ENCODE measurements at regions not wholly inside any gene's neighbourhood (a gene's known extent, or its start where the extent isn't known, plus 50 kb on each side); places are given as distances from the start of the nearest gene placed in this dataset.
"Not testable (repeated sequence)": the region's sequence is repeated elsewhere in the genome, so short reads cannot be mapped to it uniquely, and the experiment has no call there.

DNA sequence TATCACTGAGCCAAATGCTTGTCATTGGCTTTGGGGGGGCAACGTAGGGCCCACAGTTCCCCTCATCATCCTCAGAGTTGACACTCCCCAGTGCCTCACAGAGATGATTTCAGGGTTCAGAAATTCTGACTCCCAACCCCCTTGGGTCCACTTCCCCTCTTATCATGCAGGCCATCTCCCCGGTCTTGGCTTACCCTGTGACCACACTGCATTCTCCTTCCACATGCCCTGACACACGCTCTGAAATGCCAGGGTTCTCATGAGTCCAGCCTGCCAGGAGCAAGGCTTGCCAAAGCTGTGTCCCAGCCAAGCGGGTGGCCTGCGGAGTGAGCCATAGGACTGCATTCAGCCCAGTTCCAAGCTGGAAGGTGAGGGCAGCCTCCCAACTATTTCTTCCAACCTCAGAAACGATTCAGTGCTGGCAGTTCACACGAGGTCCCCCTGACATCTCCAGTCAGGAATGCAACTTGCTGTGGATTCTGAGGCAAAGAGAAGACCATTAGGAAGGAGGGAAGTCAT is 101.2 kb downstream of the SMIM20 start:
- Histone ChIP-seq H3K9me2 (ENCODE audit: insufficient read depth) (no peaks in the 10 kb centered on the region), H3F3A (ENCODE audit: insufficient read depth, low read depth) (no peaks in the 10 kb centered on the region), H3K79me2 (ENCODE audit: low read depth) (no peaks in the 10 kb centered on the region), H3K36me3 (ENCODE audit: low read depth) (no peaks in the 10 kb centered on the region), H3K27ac (no peak overlapping the region), H3K4me3 (no peak overlapping the region), H4K20me1 (ENCODE audit: insufficient read depth) (no peaks in the 10 kb centered on the region), H3K4me2 (no peak overlapping the region), H3K4me1 (replicated peaks; ENCODE audit: insufficient read depth) (no peaks in the 10 kb centered on the region), H2AFZ (no peak overlapping the region), H3K9me3 (ENCODE audit: insufficient read depth, low read depth) (no peaks in the 10 kb centered on the region), H3K27me3 (ENCODE audit: insufficient read depth, low read depth) (no peaks in the 10 kb centered on the region; the same call in 1 of the 2 replicates)
- intact Hi-C loops (cut with micrococcal nuclease; ENCODE audit: unreplicated experiment) = no loop called here
- BruUV-seq (replicated peaks) = no TSS peak
- no peak for DNase-seq
- TF ChIP-seq, protein P1, sequence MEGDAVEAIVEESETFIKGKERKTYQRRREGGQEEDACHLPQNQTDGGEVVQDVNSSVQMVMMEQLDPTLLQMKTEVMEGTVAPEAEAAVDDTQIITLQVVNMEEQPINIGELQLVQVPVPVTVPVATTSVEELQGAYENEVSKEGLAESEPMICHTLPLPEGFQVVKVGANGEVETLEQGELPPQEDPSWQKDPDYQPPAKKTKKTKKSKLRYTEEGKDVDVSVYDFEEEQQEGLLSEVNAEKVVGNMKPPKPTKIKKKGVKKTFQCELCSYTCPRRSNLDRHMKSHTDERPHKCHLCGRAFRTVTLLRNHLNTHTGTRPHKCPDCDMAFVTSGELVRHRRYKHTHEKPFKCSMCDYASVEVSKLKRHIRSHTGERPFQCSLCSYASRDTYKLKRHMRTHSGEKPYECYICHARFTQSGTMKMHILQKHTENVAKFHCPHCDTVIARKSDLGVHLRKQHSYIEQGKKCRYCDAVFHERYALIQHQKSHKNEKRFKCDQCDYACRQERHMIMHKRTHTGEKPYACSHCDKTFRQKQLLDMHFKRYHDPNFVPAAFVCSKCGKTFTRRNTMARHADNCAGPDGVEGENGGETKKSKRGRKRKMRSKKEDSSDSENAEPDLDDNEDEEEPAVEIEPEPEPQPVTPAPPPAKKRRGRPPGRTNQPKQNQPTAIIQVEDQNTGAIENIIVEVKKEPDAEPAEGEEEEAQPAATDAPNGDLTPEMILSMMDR (conservative IDR thresholded peaks at IDR 0.05) = no peak
- TF ChIP-seq EZH2 (IDR thresholded peaks at IDR 0.05; ENCODE audit: low read depth) = no peak
- ChIA-PET POLR2A (ENCODE audit: unreplicated experiment) (no interaction called here), CTCF (no interaction called here)

DNA sequence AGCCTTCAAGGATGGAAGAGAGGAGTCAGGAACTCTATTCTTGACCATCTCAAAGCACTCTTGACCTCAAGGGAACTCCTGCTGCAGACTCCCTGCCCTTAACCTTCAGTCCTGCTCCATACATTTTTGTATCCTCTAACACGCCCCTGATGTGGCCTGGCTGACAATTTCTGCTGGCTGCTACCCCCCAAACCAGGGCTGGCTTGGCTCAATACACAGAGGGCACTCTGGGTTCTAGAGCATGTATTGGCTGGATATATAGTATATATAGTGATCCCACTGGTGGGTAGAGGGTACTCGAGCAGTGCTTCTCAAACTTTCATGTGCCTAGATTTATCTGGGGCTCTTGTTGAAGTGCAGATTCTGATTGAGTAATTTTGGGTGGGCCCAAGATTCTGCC is 101.9 kb downstream of the SMIM20 start:
- no peaks in the 10 kb centered on the region; the same call in 1 of the 2 replicates for H3K27me3 ChIP-seq (ENCODE audit: insufficient read depth, low read depth)
- intact Hi-C loops (cut with micrococcal nuclease; ENCODE audit: unreplicated experiment) = no loop called here
- H3K4me2 ChIP-seq = no peak overlapping the region
- H4K20me1 ChIP-seq (ENCODE audit: insufficient read depth) = no peaks in the 10 kb centered on the region
- H3K4me1 ChIP-seq (replicated peaks; ENCODE audit: insufficient read depth) = 0 out of 2 replicates have a peak, but pooled peaks cover 4% of the 10 kb centered on the region
- no peak overlapping the region for H3K4me3 ChIP-seq
- H3K9me3 ChIP-seq (ENCODE audit: insufficient read depth, low read depth) = no peaks in the 10 kb centered on the region
- H3K79me2 ChIP-seq (ENCODE audit: low read depth) = no peaks in the 10 kb centered on the region
- ChIA-PET POLR2A (ENCODE audit: unreplicated experiment) (no interaction called here), CTCF (no interaction called here)
- no peaks in the 10 kb centered on the region for H3K9me2 ChIP-seq (ENCODE audit: insufficient read depth)
- no peak overlapping the region for H2AFZ ChIP-seq
- no peaks in the 10 kb centered on the region for H3K36me3 ChIP-seq (ENCODE audit: low read depth)
- no peaks in the 10 kb centered on the region; the same call in 1 of the 2 replicates for H3F3A ChIP-seq (ENCODE audit: insufficient read depth, low read depth)
- no peak overlapping the region for H3K27ac ChIP-seq
- no TSS peak for BruUV-seq (replicated peaks)
- DNase-seq = no peak
- TF ChIP-seq, protein P1 (conservative IDR thresholded peaks at IDR 0.05) = no peak
- no peak for TF ChIP-seq EZH2 (IDR thresholded peaks at IDR 0.05; ENCODE audit: low read depth)

DNA sequence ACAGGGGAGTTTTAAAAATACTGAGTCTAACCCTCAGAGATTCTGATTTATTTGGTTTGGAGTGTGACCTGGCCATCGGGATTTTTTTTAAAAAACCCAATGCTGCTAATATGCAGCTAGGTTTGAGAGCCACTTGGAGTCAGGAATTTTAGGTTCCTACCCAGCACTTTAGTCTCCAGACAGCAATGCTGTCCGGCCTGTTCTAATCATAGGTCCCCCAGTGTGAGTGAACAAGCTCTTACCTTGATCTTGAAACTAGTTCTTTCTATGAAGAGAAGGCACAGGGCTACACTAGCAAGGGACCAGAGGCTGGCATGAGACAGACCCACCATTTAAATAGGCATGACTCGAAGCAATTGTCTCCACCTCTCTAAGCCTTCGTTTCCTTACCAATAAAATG is 103.5 kb downstream of the SMIM20 start:
- TF ChIP-seq EZH2 (IDR thresholded peaks at IDR 0.05; ENCODE audit: low read depth) = no peak
- TF ChIP-seq, protein P1 (conservative IDR thresholded peaks at IDR 0.05) = no peak
- DNase-seq = no peak
- no peak overlapping the region for H2AFZ ChIP-seq
- intact Hi-C loops (cut with micrococcal nuclease; ENCODE audit: unreplicated experiment) = no loop called here
- H3K79me2 ChIP-seq (ENCODE audit: low read depth) = no peaks in the 10 kb centered on the region
- peaks cover 19% of the 10 kb centered on the region for H3K4me1 ChIP-seq (replicated peaks; ENCODE audit: insufficient read depth)
- peaks cover 16% of the 10 kb centered on the region for H3F3A ChIP-seq (ENCODE audit: insufficient read depth, low read depth)
- CTCF ChIA-PET = no interaction called here
- no peaks in the 10 kb centered on the region for H3K9me2 ChIP-seq (ENCODE audit: insufficient read depth)
- no peaks in the 10 kb centered on the region; the same call in 1 of the 2 replicates for H3K9me3 ChIP-seq (ENCODE audit: insufficient read depth, low read depth)
- no TSS peak for BruUV-seq (replicated peaks)
- H3K36me3 ChIP-seq (ENCODE audit: low read depth) = no peaks in the 10 kb centered on the region
- H4K20me1 ChIP-seq (ENCODE audit: insufficient read depth) = no peaks in the 10 kb centered on the region
- H3K4me3 ChIP-seq = no peak overlapping the region
- no peak overlapping the region for H3K4me2 ChIP-seq
- no peak overlapping the region for H3K27ac ChIP-seq
- no peaks in the 10 kb centered on the region; the same call in 1 of the 2 replicates for H3K27me3 ChIP-seq (ENCODE audit: insufficient read depth, low read depth)
- POLR2A ChIA-PET (ENCODE audit: unreplicated experiment) = no interaction called here

DNA sequence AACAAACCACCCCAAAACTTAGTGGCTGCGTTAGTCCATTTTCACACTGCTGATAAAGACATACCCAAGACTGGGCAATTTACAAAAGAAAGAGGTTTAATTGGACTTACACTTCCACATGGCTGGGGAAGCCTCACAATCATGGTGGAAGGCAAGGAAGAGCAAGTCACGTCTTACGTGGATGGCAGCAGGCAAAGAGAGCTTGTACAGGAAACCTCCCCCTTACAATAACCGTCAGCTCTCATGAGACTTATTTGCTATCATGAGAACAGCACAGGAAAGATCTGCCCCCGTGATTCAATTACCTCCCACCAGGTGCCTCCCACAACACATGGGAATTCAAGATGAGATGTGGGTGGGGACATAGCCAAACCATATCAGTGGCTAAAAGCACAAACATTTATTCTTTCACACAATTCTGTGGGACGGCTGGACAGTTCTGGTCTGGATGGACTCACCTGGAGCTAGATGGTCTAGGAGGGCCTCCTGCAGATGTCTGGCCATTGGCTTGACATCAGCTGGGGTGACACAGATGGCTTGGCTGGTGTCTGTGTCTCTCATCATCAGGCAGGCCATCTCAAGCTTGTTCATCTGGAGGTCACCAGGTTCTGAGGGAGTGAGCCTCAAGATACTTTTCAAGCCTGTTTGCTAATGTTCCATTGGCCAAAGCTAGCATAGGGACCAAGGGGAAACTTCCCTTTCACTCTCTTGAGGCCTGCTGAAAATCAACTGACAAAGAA is 104.1 kb downstream of the SMIM20 start:
- H3K4me2 ChIP-seq; H3K9me2 ChIP-seq (ENCODE audit: insufficient read depth); BruUV-seq (replicated peaks); H3K4me3 ChIP-seq; H3K9me3 ChIP-seq (ENCODE audit: insufficient read depth, low read depth); H3K36me3 ChIP-seq (ENCODE audit: low read depth); CTCF ChIA-PET; H2AFZ ChIP-seq; DNase-seq; H3K27me3 ChIP-seq (ENCODE audit: insufficient read depth, low read depth); H3K79me2 ChIP-seq (ENCODE audit: low read depth); H4K20me1 ChIP-seq (ENCODE audit: insufficient read depth); intact Hi-C loops (cut with micrococcal nuclease; ENCODE audit: unreplicated experiment); H3K27ac ChIP-seq: not testable (repeated sequence)
- peaks cover 22% of the 10 kb centered on the region for H3F3A ChIP-seq (ENCODE audit: insufficient read depth, low read depth)
- POLR2A ChIA-PET (ENCODE audit: unreplicated experiment) = interaction anchor here (0.5 kb wide), 1 partner anchor 83 kb away, joined by 4 read pairs; no protein-coding TSS in a partner anchor
- H3K4me1 ChIP-seq (replicated peaks; ENCODE audit: insufficient read depth) = peaks cover 25% of the 10 kb centered on the region

Measured in PC-9 (cell line).